ENCODE measurements at regions not wholly inside any gene's neighbourhood (a gene's known extent, or its start where the extent isn't known, plus 50 kb on each side); places are given as distances from the start of the nearest gene placed in this dataset.

DNA sequence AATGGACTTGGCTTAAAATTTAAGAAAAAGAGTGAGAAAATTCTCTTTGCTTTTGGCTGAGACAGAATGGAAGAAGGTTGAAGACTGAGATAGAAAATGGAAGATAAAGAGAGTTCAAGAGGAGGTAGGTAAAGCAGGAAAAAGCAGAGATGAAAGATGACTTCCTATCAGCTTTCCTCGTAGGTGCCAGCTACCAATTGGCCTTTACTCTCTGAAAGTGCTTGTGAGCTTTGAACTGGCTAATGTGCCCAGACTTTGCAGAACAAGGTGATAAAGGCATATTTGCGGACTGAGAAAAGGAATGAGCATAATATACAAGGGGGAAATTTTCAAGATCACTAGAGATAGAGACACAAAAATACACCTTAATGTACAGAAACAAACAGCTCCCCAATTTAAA lies 54.7 kb upstream of the UBE2E3 start:
- TF ChIP-seq, protein P1, sequence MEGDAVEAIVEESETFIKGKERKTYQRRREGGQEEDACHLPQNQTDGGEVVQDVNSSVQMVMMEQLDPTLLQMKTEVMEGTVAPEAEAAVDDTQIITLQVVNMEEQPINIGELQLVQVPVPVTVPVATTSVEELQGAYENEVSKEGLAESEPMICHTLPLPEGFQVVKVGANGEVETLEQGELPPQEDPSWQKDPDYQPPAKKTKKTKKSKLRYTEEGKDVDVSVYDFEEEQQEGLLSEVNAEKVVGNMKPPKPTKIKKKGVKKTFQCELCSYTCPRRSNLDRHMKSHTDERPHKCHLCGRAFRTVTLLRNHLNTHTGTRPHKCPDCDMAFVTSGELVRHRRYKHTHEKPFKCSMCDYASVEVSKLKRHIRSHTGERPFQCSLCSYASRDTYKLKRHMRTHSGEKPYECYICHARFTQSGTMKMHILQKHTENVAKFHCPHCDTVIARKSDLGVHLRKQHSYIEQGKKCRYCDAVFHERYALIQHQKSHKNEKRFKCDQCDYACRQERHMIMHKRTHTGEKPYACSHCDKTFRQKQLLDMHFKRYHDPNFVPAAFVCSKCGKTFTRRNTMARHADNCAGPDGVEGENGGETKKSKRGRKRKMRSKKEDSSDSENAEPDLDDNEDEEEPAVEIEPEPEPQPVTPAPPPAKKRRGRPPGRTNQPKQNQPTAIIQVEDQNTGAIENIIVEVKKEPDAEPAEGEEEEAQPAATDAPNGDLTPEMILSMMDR (IDR thresholded peaks at IDR 0.05): no peak
- no peak for TF ChIP-seq POLR2A (IDR thresholded peaks at IDR 0.05)

Data from right lobe of liver (tissue), 4 donors.